ENCODE measurements at regions not wholly inside any gene's neighbourhood (a gene's known extent, or its start where the extent isn't known, plus 50 kb on each side); places are given as distances from the start of the nearest gene placed in this dataset.

- TF ChIP-seq CTCF (IDR thresholded peaks at IDR 0.05): no peak
- TF ChIP-seq EZH2 (IDR thresholded peaks at IDR 0.05; ENCODE audit: borderline replicate concordance, insufficient read depth, low read depth, low read length, poor library complexity, severe bottlenecking): no peak
Observed at GRCh38 chr3:150314248-150315004, 93.7 kb upstream of the TSC22D2 start.
